ENCODE measurements at regions not wholly inside any gene's neighbourhood (a gene's known extent, or its start where the extent isn't known, plus 50 kb on each side); places are given as distances from the start of the nearest gene placed in this dataset.

- no peak overlapping the region for H3K27ac Mint-ChIP-seq (ENCODE audit: unreplicated experiment)
- no peaks in the 10 kb centered on the region for H3K4me1 Mint-ChIP-seq (ENCODE audit: low read depth, unreplicated experiment)
- TF ChIP-seq, protein P1, sequence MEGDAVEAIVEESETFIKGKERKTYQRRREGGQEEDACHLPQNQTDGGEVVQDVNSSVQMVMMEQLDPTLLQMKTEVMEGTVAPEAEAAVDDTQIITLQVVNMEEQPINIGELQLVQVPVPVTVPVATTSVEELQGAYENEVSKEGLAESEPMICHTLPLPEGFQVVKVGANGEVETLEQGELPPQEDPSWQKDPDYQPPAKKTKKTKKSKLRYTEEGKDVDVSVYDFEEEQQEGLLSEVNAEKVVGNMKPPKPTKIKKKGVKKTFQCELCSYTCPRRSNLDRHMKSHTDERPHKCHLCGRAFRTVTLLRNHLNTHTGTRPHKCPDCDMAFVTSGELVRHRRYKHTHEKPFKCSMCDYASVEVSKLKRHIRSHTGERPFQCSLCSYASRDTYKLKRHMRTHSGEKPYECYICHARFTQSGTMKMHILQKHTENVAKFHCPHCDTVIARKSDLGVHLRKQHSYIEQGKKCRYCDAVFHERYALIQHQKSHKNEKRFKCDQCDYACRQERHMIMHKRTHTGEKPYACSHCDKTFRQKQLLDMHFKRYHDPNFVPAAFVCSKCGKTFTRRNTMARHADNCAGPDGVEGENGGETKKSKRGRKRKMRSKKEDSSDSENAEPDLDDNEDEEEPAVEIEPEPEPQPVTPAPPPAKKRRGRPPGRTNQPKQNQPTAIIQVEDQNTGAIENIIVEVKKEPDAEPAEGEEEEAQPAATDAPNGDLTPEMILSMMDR (IDR thresholded peaks at IDR 0.05; ENCODE audit: insufficient read depth in 1 of 2, low read depth in 1 of 2, low read length in 1 of 2, severe bottlenecking in 1 of 2, unreplicated experiment in 1 of 2): no peak
- H3K36me3 ChIP-seq (ENCODE audit: control insufficient read depth, insufficient read depth, low read length): no peaks in the 10 kb centered on the region
- no peaks in the 10 kb centered on the region for H3K36me3 Mint-ChIP-seq (ENCODE audit: insufficient read depth, unreplicated experiment)
- H3K27me3 ChIP-seq (replicated peaks; ENCODE audit: control insufficient read depth, insufficient read depth, low read length): no peaks in the 10 kb centered on the region
- DNase-seq: no peak
- ChIA-PET POLR2A (no interaction called here), CTCF (no interaction called here)
- H3K9me3 ChIP-seq: no peaks in the 10 kb centered on the region
- no TSS peak for BruUV-seq (replicated peaks)
- no peak overlapping the region for H3K4me3 ChIP-seq (ENCODE audit: low read depth, low read length)
- H3K27me3 Mint-ChIP-seq (ENCODE audit: insufficient read depth, unreplicated experiment): peaks cover 13% of the 10 kb centered on the region
- no peaks in the 10 kb centered on the region for H3K4me1 ChIP-seq
- H3K9me3 Mint-ChIP-seq (ENCODE audit: unreplicated experiment): no peaks in the 10 kb centered on the region
- intact Hi-C loops (cut with micrococcal nuclease; ENCODE audit: unreplicated experiment): no loop called here
- no peak overlapping the region for H3K4me3 Mint-ChIP-seq (ENCODE audit: unreplicated experiment)
These were observed 441.8 kb upstream of the AKR1E2 start for GRCh38 chr10:4384245-4384644.

DNA sequence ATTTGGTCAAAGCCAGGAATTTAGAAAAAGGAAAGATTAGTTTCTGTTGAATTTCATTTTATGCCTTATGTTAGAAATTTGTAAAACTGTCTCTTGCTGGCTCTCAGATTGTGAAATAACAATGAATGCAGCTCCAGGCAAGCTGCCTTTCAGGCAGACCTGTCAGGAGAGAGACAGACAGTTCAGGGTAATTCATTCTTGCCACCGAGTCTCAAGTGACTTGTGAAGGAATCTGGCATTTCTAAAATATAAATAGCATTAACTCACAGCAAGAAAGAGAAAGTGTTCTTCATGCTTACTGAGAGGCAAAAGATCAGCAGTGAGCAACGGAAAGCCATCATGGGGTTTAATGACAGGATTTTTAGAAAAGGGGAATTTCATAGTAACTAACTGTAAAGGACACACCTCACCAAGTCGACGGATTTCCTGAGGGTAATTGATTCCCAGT is 442.3 kb upstream of the AKR1E2 start:
- Histone ChIP-seq H3K27me3 (replicated peaks; ENCODE audit: control insufficient read depth, insufficient read depth, low read length) (no peaks in the 10 kb centered on the region), H3K4me3 (ENCODE audit: low read depth, low read length) (no peak overlapping the region), H3K4me1 (no peaks in the 10 kb centered on the region), H3K36me3 (ENCODE audit: control insufficient read depth, insufficient read depth, low read length) (no peaks in the 10 kb centered on the region), H3K9me3 (no peaks in the 10 kb centered on the region)
- POLR2A ChIA-PET: no interaction called here
- H3K27ac Mint-ChIP-seq (ENCODE audit: unreplicated experiment): no peak overlapping the region
- CTCF ChIA-PET: no interaction called here
- no peaks in the 10 kb centered on the region for H3K9me3 Mint-ChIP-seq (ENCODE audit: unreplicated experiment)
- H3K27me3 Mint-ChIP-seq (ENCODE audit: insufficient read depth, unreplicated experiment): peaks cover 9% of the 10 kb centered on the region
- H3K4me3 Mint-ChIP-seq (ENCODE audit: unreplicated experiment): no peak overlapping the region
- DNase-seq: no peak
- BruUV-seq (replicated peaks): no TSS peak
- H3K4me1 Mint-ChIP-seq (ENCODE audit: low read depth, unreplicated experiment): no peaks in the 10 kb centered on the region
- intact Hi-C loops (cut with micrococcal nuclease; ENCODE audit: unreplicated experiment): no loop called here
- TF ChIP-seq, protein P1 (IDR thresholded peaks at IDR 0.05; ENCODE audit: insufficient read depth in 1 of 2, low read depth in 1 of 2, low read length in 1 of 2, severe bottlenecking in 1 of 2, unreplicated experiment in 1 of 2): no peak
- H3K36me3 Mint-ChIP-seq (ENCODE audit: insufficient read depth, unreplicated experiment): no peaks in the 10 kb centered on the region

DNA sequence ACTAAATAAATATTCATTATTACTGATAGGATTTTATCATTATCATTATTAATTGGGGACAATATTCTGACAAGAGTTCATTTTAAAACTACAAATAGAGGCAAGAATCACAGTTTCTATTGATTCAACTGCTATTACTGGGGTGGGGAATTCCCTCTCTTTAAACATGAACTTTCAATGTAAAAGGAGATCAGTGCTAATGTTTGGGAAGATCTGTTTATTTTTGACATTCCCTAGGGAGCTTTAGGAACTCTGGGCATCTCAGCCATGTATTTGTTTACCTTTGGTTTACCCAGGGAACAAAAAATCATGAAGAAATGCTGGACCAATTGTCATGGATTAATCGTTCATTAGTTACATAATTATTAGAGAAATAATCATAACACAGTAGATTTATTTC is 443.2 kb upstream of the AKR1E2 start:
- DNase-seq: no peak
- H3K27me3 Mint-ChIP-seq (ENCODE audit: insufficient read depth, unreplicated experiment): peaks cover 5% of the 10 kb centered on the region
- POLR2A ChIA-PET: no interaction called here
- no peak overlapping the region for H3K4me3 Mint-ChIP-seq (ENCODE audit: unreplicated experiment)
- BruUV-seq (replicated peaks): no TSS peak
- no peaks in the 10 kb centered on the region for H3K9me3 Mint-ChIP-seq (ENCODE audit: unreplicated experiment)
- no peak overlapping the region for H3K27ac Mint-ChIP-seq (ENCODE audit: unreplicated experiment)
- TF ChIP-seq, protein P1 (IDR thresholded peaks at IDR 0.05; ENCODE audit: insufficient read depth in 1 of 2, low read depth in 1 of 2, low read length in 1 of 2, severe bottlenecking in 1 of 2, unreplicated experiment in 1 of 2): no peak
- Histone ChIP-seq H3K27me3 (replicated peaks; ENCODE audit: control insufficient read depth, insufficient read depth, low read length) (no peaks in the 10 kb centered on the region), H3K4me3 (ENCODE audit: low read depth, low read length) (no peak overlapping the region), H3K4me1 (no peaks in the 10 kb centered on the region), H3K9me3 (no peaks in the 10 kb centered on the region), H3K36me3 (ENCODE audit: control insufficient read depth, insufficient read depth, low read length) (no peaks in the 10 kb centered on the region)
- H3K36me3 Mint-ChIP-seq (ENCODE audit: insufficient read depth, unreplicated experiment): no peaks in the 10 kb centered on the region
- intact Hi-C loops (cut with micrococcal nuclease; ENCODE audit: unreplicated experiment): no loop called here
- CTCF ChIA-PET: no interaction called here
- no peaks in the 10 kb centered on the region for H3K4me1 Mint-ChIP-seq (ENCODE audit: low read depth, unreplicated experiment)
